NCI-H2171 treated with DMSO at 0.1 percent for 48 hours (cell line): ENCODE measurements at regions not wholly inside any gene's neighbourhood (a gene's known extent, or its start where the extent isn't known, plus 50 kb on each side); places are given as distances from the start of the nearest gene placed in this dataset.

ENCODE experiments used
- DNase-seq: peaks from one replicate; lab custom pipeline; 2025; lab: John Stamatoyannopoulos, UW

- no peak for DNase-seq
These were observed 57.0 kb upstream of the PLAC8 start for GRCh38 chr4:83171436-83172039.

- DNase-seq = no peak
These were observed 56.4 kb upstream of the PLAC8 start for GRCh38 chr4:83170952-83171399.
